ENCODE measurements at regions not wholly inside any gene's neighbourhood (a gene's known extent, or its start where the extent isn't known, plus 50 kb on each side); places are given as distances from the start of the nearest gene placed in this dataset.
"Not testable (repeated sequence)": the region's sequence is repeated elsewhere in the genome, so short reads cannot be mapped to it uniquely, and the experiment has no call there.

GRCh38 chr10:9302140-9302746, 1247.8 kb downstream of the GATA3 start:
- DNase-seq (ENCODE audit: low read depth in 2 of 2, low spot score in 1 of 2) = no peak

- no peak for DNase-seq (ENCODE audit: low read depth in 2 of 2, low spot score in 1 of 2)
Measured at GRCh38 chr10:9305018-9305655, 1250.6 kb downstream of the GATA3 start.

GRCh38 chr10:9311702-9312499, 1257.4 kb downstream of the GATA3 start:
- DNase-seq (ENCODE audit: low read depth in 2 of 2, low spot score in 1 of 2) = no peak

- DNase-seq (ENCODE audit: low read depth in 2 of 2, low spot score in 1 of 2) = no peak
Measured at GRCh38 chr10:9315292-9315691, 1260.8 kb downstream of the GATA3 start.

GRCh38 chr10:9331583-9332008, 1277.1 kb downstream of the GATA3 start:
- DNase-seq (ENCODE audit: low read depth in 2 of 2, low spot score in 1 of 2) = no peak

- DNase-seq (ENCODE audit: low read depth in 2 of 2, low spot score in 1 of 2) = no peak
Measured at GRCh38 chr10:9334270-9334669, 1279.8 kb downstream of the GATA3 start.

GRCh38 chr10:9339716-9340115, 1285.2 kb downstream of the GATA3 start:
- no peak for DNase-seq (ENCODE audit: low read depth in 2 of 2, low spot score in 1 of 2)

- no peak for DNase-seq (ENCODE audit: low read depth in 2 of 2, low spot score in 1 of 2)
Measured at GRCh38 chr10:9342885-9343570, 1288.5 kb downstream of the GATA3 start.

- DNase-seq (ENCODE audit: low read depth in 2 of 2, low spot score in 1 of 2) = not testable (repeated sequence)
Measured at GRCh38 chr10:9347933-9348332, 1293.4 kb downstream of the GATA3 start.

- DNase-seq (ENCODE audit: low read depth in 2 of 2, low spot score in 1 of 2) = no peak
Measured at GRCh38 chr10:9357471-9357870, 1303.0 kb downstream of the GATA3 start.

GRCh38 chr10:9362721-9363120, 1308.2 kb downstream of the GATA3 start:
- no peak for DNase-seq (ENCODE audit: low read depth in 2 of 2, low spot score in 1 of 2)

GRCh38 chr10:9379183-9379582, 1324.7 kb downstream of the GATA3 start:
- DNase-seq (ENCODE audit: low read depth in 2 of 2, low spot score in 1 of 2) = no peak

GRCh38 chr10:9381733-9382532, 1327.4 kb downstream of the GATA3 start:
- no peak for DNase-seq (ENCODE audit: low read depth in 2 of 2, low spot score in 1 of 2)

GRCh38 chr10:9382533-9382866, 1328.0 kb downstream of the GATA3 start:
- no peak for DNase-seq (ENCODE audit: low read depth in 2 of 2, low spot score in 1 of 2)

GRCh38 chr10:9390516-9390915, 1336.0 kb downstream of the GATA3 start:
- DNase-seq (ENCODE audit: low read depth in 2 of 2, low spot score in 1 of 2) = no peak

- DNase-seq (ENCODE audit: low read depth in 2 of 2, low spot score in 1 of 2) = no peak
Measured at GRCh38 chr10:9399275-9399983, 1344.9 kb downstream of the GATA3 start.

- not testable (repeated sequence) for DNase-seq (ENCODE audit: low read depth in 2 of 2, low spot score in 1 of 2)
Measured at GRCh38 chr10:9402067-9402466, 1347.6 kb downstream of the GATA3 start.

GRCh38 chr10:9402507-9403195, 1348.2 kb downstream of the GATA3 start:
- DNase-seq (ENCODE audit: low read depth in 2 of 2, low spot score in 1 of 2) = not testable (repeated sequence)

GRCh38 chr10:9407201-9407600, 1352.7 kb downstream of the GATA3 start:
- not testable (repeated sequence) for DNase-seq (ENCODE audit: low read depth in 2 of 2, low spot score in 1 of 2)

- DNase-seq (ENCODE audit: low read depth in 2 of 2, low spot score in 1 of 2) = no peak
Measured at GRCh38 chr10:9416331-9416730, 1361.8 kb downstream of the GATA3 start.
